ENCODE measurements at regions not wholly inside any gene's neighbourhood (a gene's known extent, or its start where the extent isn't known, plus 50 kb on each side); places are given as distances from the start of the nearest gene placed in this dataset.
A peak's percentile ranks its signal among the peaks of the same experiment; 100 is the strongest.

DNA sequence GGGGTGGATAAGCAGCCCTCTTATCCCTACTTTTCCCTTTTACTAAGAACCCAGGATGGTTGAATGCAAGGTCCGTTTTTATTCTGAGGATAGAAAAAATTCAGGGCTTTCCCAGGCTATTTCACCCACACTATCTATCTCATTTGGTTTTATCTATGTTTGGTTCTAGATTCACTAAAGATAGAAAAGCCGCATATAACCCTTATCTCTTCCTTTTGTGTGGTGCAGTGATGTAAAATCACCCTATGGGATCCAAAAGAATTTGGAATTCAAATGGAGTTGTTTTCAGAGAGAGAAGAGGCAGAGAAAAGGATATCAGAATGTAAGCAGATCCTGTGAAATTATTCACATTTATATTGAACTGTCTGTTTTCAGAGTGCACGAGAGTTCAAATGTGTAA, 236.3 kb upstream of the RFX3 start:
- H3K4me1 Mint-ChIP-seq (ENCODE audit: low read depth, unreplicated experiment), result peaks cover 9% of the 10 kb centered on the region
- H3K9me3 Mint-ChIP-seq (ENCODE audit: low read depth, unreplicated experiment), result no peaks in the 10 kb centered on the region
- no peak overlapping the region for H3K27ac Mint-ChIP-seq (ENCODE audit: unreplicated experiment)
- no peak overlapping the region for H3K4me3 Mint-ChIP-seq (ENCODE audit: low read depth, unreplicated experiment)
- DNase-seq, result no peak
- no peaks in the 10 kb centered on the region for H3K27me3 Mint-ChIP-seq (ENCODE audit: unreplicated experiment)
- no TSS peak for BruUV-seq (replicated peaks)
- intact Hi-C loops (cut with micrococcal nuclease; ENCODE audit: unreplicated experiment), result no loop called here
- CTCF ChIA-PET, result no interaction called here
- H3K36me3 Mint-ChIP-seq (ENCODE audit: insufficient read depth, unreplicated experiment), result no peaks in the 10 kb centered on the region
- TF ChIP-seq, protein P1, sequence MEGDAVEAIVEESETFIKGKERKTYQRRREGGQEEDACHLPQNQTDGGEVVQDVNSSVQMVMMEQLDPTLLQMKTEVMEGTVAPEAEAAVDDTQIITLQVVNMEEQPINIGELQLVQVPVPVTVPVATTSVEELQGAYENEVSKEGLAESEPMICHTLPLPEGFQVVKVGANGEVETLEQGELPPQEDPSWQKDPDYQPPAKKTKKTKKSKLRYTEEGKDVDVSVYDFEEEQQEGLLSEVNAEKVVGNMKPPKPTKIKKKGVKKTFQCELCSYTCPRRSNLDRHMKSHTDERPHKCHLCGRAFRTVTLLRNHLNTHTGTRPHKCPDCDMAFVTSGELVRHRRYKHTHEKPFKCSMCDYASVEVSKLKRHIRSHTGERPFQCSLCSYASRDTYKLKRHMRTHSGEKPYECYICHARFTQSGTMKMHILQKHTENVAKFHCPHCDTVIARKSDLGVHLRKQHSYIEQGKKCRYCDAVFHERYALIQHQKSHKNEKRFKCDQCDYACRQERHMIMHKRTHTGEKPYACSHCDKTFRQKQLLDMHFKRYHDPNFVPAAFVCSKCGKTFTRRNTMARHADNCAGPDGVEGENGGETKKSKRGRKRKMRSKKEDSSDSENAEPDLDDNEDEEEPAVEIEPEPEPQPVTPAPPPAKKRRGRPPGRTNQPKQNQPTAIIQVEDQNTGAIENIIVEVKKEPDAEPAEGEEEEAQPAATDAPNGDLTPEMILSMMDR (IDR thresholded peaks at IDR 0.05; ENCODE audit: unreplicated experiment), result no peak

DNA sequence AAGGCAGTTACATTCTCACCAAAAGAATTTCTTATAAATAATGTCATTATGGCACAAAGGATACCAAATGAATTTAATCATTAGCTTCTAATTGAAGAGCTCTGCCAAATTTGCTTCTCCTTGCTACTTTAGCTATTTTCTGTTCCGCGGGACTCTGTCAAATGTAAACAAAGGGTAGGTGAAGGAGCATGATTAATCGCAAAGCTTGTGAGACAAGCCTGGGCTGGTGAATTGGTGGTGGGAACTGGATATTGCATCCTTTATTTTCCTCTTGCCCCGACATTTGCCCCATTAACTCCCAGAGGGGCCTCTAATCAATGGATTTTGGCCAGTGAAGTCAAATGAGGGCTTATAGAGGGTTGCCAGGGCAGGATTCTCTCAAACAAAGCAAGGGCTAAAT, 234.2 kb upstream of the RFX3 start:
- intact Hi-C loops (cut with micrococcal nuclease; ENCODE audit: unreplicated experiment), result no loop called here
- CTCF ChIA-PET, result interaction anchor here (0.5 to 0.6 kb wide), 2 partner anchors 82 to 468 kb away, joined by 4 read pairs; no protein-coding TSS in a partner anchor

DNA sequence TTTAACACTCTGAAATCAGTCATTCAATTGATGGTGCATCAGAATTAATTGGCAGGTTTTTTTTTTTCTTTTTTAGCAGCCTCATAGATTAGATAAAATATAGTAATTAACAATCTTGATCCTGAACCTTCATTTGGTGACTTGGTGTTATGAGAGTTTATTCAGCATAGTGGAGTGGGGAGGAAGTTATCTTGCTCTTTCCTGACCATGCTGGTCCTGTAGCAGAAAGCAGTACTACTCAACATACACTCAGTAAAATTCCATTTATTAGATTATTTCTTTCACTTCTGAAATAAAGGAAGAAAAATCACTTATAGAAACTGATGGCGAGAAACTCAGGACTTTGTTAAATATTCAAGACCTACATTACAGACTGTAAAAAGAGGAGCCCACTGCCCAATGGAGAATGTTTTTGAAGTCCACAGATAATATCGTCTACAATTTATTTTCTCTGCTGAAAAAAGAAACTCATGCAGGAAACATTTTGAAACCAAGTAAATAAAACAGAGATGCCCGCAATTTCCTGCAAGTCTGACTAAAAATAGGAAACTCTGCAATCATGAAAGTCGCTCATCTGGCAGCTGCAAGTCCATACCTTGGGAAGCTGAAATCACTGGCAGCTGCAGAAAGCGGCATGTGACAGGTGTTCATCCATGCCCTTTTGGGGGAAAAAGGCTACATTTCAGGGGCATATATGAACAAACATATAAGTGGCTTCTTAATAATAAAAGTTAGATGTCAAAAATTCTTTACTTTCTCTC, 233.2 kb upstream of the RFX3 start:
- CTCF ChIA-PET, result no interaction called here
- H3K27me3 Mint-ChIP-seq (ENCODE audit: unreplicated experiment), result no peaks in the 10 kb centered on the region
- no peak for DNase-seq
- H3K36me3 Mint-ChIP-seq (ENCODE audit: insufficient read depth, unreplicated experiment), result no peaks in the 10 kb centered on the region
- H3K4me3 Mint-ChIP-seq (ENCODE audit: low read depth, unreplicated experiment), result no peak overlapping the region
- no peak overlapping the region for H3K27ac Mint-ChIP-seq (ENCODE audit: unreplicated experiment)
- no TSS peak for BruUV-seq (replicated peaks)
- peaks cover 16% of the 10 kb centered on the region for H3K4me1 Mint-ChIP-seq (ENCODE audit: low read depth, unreplicated experiment)
- intact Hi-C loops (cut with micrococcal nuclease; ENCODE audit: unreplicated experiment), result no loop called here
- no peaks in the 10 kb centered on the region for H3K9me3 Mint-ChIP-seq (ENCODE audit: low read depth, unreplicated experiment)
- TF ChIP-seq, protein P1 (IDR thresholded peaks at IDR 0.05; ENCODE audit: unreplicated experiment), result no peak

More for the DNA sequence above, 234.2 kb upstream of the RFX3 start:
- Mint-ChIP-seq H3K4me1 (ENCODE audit: low read depth, unreplicated experiment) (peaks cover 16% of the 10 kb centered on the region), H3K27ac (ENCODE audit: unreplicated experiment) (no peak overlapping the region), H3K4me3 (ENCODE audit: low read depth, unreplicated experiment) (no peak overlapping the region), H3K9me3 (ENCODE audit: low read depth, unreplicated experiment) (no peaks in the 10 kb centered on the region), H3K27me3 (ENCODE audit: unreplicated experiment) (no peaks in the 10 kb centered on the region), H3K36me3 (ENCODE audit: insufficient read depth, unreplicated experiment) (no peaks in the 10 kb centered on the region)
- DNase-seq, result peak; percentile 31
- TF ChIP-seq, protein P1 (IDR thresholded peaks at IDR 0.05; ENCODE audit: unreplicated experiment), result no peak
- BruUV-seq (replicated peaks), result no TSS peak

DNA sequence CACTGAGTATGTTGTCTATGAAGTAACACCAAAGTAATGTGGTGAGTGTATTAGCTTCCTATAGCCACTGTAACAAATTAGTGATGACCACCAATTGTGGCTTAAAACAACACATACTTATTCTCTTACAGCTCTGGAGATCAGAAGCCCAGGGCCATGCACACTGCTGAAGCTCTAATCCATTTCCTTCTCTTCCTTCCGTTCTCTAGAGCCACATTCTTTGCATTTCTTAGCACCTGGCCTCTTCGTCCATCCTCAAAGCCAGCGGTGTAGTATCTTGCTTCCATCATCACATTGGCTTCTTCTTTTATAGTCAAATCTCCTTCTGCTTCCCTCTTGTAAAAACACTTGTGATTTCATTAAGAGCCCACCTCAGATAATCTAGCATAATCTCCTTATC, 230.3 kb upstream of the RFX3 start:
- no peak overlapping the region for H3K27ac Mint-ChIP-seq (ENCODE audit: unreplicated experiment)
- no peaks in the 10 kb centered on the region for H3K9me3 Mint-ChIP-seq (ENCODE audit: low read depth, unreplicated experiment)
- intact Hi-C loops (cut with micrococcal nuclease; ENCODE audit: unreplicated experiment), result no loop called here
- TF ChIP-seq, protein P1 (IDR thresholded peaks at IDR 0.05; ENCODE audit: unreplicated experiment), result no peak
- no peak overlapping the region for H3K4me3 Mint-ChIP-seq (ENCODE audit: low read depth, unreplicated experiment)
- CTCF ChIA-PET, result no interaction called here
- H3K4me1 Mint-ChIP-seq (ENCODE audit: low read depth, unreplicated experiment), result peaks cover 24% of the 10 kb centered on the region
- H3K36me3 Mint-ChIP-seq (ENCODE audit: insufficient read depth, unreplicated experiment), result no peaks in the 10 kb centered on the region
- DNase-seq, result no peak
- H3K27me3 Mint-ChIP-seq (ENCODE audit: unreplicated experiment), result no peaks in the 10 kb centered on the region
- BruUV-seq (replicated peaks), result no TSS peak
